HEK293T (cell line): ENCODE measurements at regions not wholly inside any gene's neighbourhood (a gene's known extent, or its start where the extent isn't known, plus 50 kb on each side); places are given as distances from the start of the nearest gene placed in this dataset.
"Not testable (repeated sequence)": the region's sequence is repeated elsewhere in the genome, so short reads cannot be mapped to it uniquely, and the experiment has no call there.

ENCODE experiments used
- CTCF ChIA-PET: fragments of 350-600 bp; formaldehyde crosslinking; extraction: SDS; loops from one replicate; lab custom pipeline; 2021; ENCODE audit warnings: antibody characterized with exemption, inconsistent platforms; lab: Yijun Ruan, JAX
- POLR2A ChIA-PET: fragments of 350-600 bp; formaldehyde crosslinking; extraction: SDS; loops from one replicate; lab custom pipeline; 2020; ENCODE audit warnings: antibody characterized with exemption, inconsistent platforms; lab: Yijun Ruan, JAX
- DNase-seq: peaks from one replicate; pipeline ENCODE4 v3.0.0; 2012; ENCODE audit warnings: mixed read lengths; ENCODE audit errors: extremely low spot score
- ARNT ChIP-seq: fragments of 450-650 bp; IDR thresholded peaks from 2 replicates; pipeline ENCODE4 v1.6.1; 2017; ENCODE audit warnings: mild to moderate bottlenecking
- BHLHE40 ChIP-seq: fragments of 450-650 bp; IDR thresholded peaks from 2 replicates; pipeline ENCODE4 v1.6.1; 2016; ENCODE audit warnings: mild to moderate bottlenecking, moderate library complexity, borderline replicate concordance
- CTBP1 ChIP-seq: fragments of 450-650 bp; IDR thresholded peaks from 2 replicates; pipeline ENCODE4 v1.6.1; 2016; ENCODE audit warnings: borderline replicate concordance
- ELF4 ChIP-seq: fragments of 450-650 bp; IDR thresholded peaks from 2 replicates; pipeline ENCODE4 v1.6.1; 2017; ENCODE audit warnings: antibody characterized with exemption
- FOXA1 ChIP-seq: fragments of 450-650 bp; IDR thresholded peaks from 2 replicates; pipeline ENCODE4 v1.6.1; 2016; ENCODE audit warnings: mild to moderate bottlenecking
- FOXK2 ChIP-seq: fragments of 450-650 bp; IDR thresholded peaks from 2 replicates; pipeline ENCODE4 v1.6.1; 2016; ENCODE audit warnings: mild to moderate bottlenecking
- FOXM1 ChIP-seq: fragments of 450-650 bp; IDR thresholded peaks from 2 replicates; pipeline ENCODE4 v1.6.1; 2017; ENCODE audit warnings: mild to moderate bottlenecking, borderline replicate concordance
- HDGF ChIP-seq: fragments of 450-650 bp; IDR thresholded peaks from 2 replicates; pipeline ENCODE4 v1.6.1; 2017; ENCODE audit warnings: antibody characterized with exemption, borderline replicate concordance
- L3MBTL2 ChIP-seq: fragments of 450-650 bp; conservative IDR thresholded peaks from 2 replicates; pipeline ENCODE4 v1.6.1; 2016; ENCODE audit warnings: mild to moderate bottlenecking
- LEF1 ChIP-seq: fragments of 450-650 bp; IDR thresholded peaks from 2 replicates; pipeline ENCODE4 v1.6.1; 2017; ENCODE audit warnings: mild to moderate bottlenecking, borderline replicate concordance
- NFRKB ChIP-seq: fragments of 450-650 bp; IDR thresholded peaks from 2 replicates; pipeline ENCODE4 v1.6.1; 2016; ENCODE audit warnings: mild to moderate bottlenecking, moderate library complexity
- PKNOX1 ChIP-seq: fragments of 450-650 bp; IDR thresholded peaks from 2 replicates; pipeline ENCODE4 v1.6.1; 2016
- SP1 ChIP-seq: fragments of 450-650 bp; IDR thresholded peaks from 2 replicates; pipeline ENCODE4 v1.6.1; 2017
- SUZ12 ChIP-seq: fragments of 450-650 bp; IDR thresholded peaks from 2 replicates; pipeline ENCODE4 v1.6.1; 2016; ENCODE audit warnings: mild to moderate bottlenecking
- TARDBP ChIP-seq: fragments of 450-650 bp; IDR thresholded peaks from 2 replicates; pipeline ENCODE4 v1.6.1; 2016
- ZNF384 ChIP-seq: fragments of 450-650 bp; IDR thresholded peaks from 2 replicates; pipeline ENCODE4 v1.6.1; 2016

- POLR2A ChIA-PET = no interaction called here
- CTCF ChIA-PET = no interaction called here
- DNase-seq = no peak
- TF ChIP-seq FOXM1 (no peak), SUZ12 (no peak), HDGF (no peak), L3MBTL2 (no peak), ZNF384 (no peak), LEF1 (no peak), ELF4 (no peak), CTBP1 (no peak), ARNT (no peak), TARDBP (no peak), NFRKB (no peak), FOXK2 (no peak), SP1 (no peak), PKNOX1 (no peak), BHLHE40 (no peak)
Measured at GRCh38 chr1:215287362-215287761, 204.8 kb downstream of the KCNK2 start.

GRCh38 chr1:215290018-215290417 lies 207.5 kb downstream of the KCNK2 start:
- CTCF ChIA-PET = no interaction called here
- POLR2A ChIA-PET = no interaction called here
- TF ChIP-seq PKNOX1 (no peak), FOXK2 (no peak), BHLHE40 (no peak), HDGF (no peak), LEF1 (no peak), TARDBP (no peak), FOXA1 (no peak), SUZ12 (no peak), L3MBTL2 (no peak), ELF4 (no peak), ZNF384 (no peak), FOXM1 (no peak), NFRKB (no peak), ARNT (no peak), SP1 (no peak), CTBP1 (no peak)
- no peak for DNase-seq

GRCh38 chr1:215292932-215293331 lies 210.4 kb downstream of the KCNK2 start:
- ChIA-PET POLR2A (no interaction called here), CTCF (no interaction called here)
- no peak for DNase-seq
- TF ChIP-seq PKNOX1 (no peak), ARNT (no peak), LEF1 (no peak), L3MBTL2 (no peak), FOXM1 (no peak), SUZ12 (no peak), SP1 (no peak), ZNF384 (no peak)

GRCh38 chr1:215306426-215306825 lies 223.9 kb downstream of the KCNK2 start:
- DNase-seq = no peak
- POLR2A ChIA-PET = no interaction called here
- TF ChIP-seq SUZ12 = no peak
- no peak for TF ChIP-seq NFRKB
- TF ChIP-seq BHLHE40 = no peak
- no peak for TF ChIP-seq L3MBTL2
- no peak for TF ChIP-seq SP1
- no peak for TF ChIP-seq FOXA1
- no peak for TF ChIP-seq FOXK2
- TF ChIP-seq PKNOX1 = no peak
- TF ChIP-seq ELF4 = no peak
- CTCF ChIA-PET = no interaction called here

GRCh38 chr1:215321802-215322201 lies 239.3 kb downstream of the KCNK2 start:
- DNase-seq = no peak
- ChIA-PET CTCF (no interaction called here), POLR2A (no interaction called here)
- TF ChIP-seq SUZ12 (no peak), PKNOX1 (no peak), LEF1 (no peak), ZNF384 (no peak), FOXA1 (no peak), TARDBP (no peak)

- POLR2A ChIA-PET, CTCF ChIA-PET, DNase-seq: not testable (repeated sequence)
Measured at GRCh38 chr1:215323992-215324391, 241.5 kb downstream of the KCNK2 start.
